NCI-H748 treated with DMSO at 0.1 percent for 48 hours (cell line): ENCODE measurements at regions not wholly inside any gene's neighbourhood (a gene's known extent, or its start where the extent isn't known, plus 50 kb on each side); places are given as distances from the start of the nearest gene placed in this dataset.

Source experiments
- DNase-seq: peaks from one replicate; lab custom pipeline; 2025; lab: John Stamatoyannopoulos, UW

DNA sequence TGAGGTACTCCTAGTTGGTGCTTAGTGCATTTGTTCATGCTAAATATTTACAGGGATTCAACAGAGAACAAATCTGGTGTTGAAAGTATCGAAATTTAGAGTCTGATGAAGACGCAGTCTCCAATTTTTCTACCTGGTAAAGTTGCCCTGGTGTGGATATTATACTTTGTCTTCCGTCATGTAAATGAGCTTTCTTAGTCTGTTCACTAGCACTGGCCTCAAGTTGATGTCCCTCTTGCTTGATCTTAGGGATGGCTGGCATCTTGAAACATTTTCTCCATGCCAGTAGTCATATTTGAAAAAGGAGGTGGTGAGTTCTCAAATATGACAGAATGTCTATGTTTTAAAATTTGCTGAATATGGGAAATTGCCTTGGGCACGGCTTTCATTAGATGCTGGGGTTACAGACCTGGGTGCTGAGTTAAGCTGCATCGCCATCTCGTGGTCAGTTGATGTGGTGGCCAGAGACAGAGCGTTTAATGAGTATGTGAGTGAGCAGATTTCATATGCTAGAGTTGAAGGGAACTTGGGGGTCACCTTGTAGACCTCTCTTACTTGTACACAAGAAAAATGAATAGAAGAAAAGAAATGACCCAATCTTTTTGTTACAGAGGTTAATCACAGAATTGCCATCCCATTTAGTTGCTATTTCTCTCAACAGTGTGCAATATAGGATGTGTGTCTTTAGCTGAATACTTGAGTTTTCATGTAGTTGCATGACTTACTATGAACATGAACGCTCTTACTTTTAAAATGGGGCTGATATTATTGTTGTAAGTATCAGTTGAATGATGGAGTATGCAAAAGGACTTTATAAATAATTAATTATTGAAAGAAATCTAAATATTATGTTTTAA, 172.8 kb upstream of the DCN start:
- peak; percentile 63 for DNase-seq

DNA sequence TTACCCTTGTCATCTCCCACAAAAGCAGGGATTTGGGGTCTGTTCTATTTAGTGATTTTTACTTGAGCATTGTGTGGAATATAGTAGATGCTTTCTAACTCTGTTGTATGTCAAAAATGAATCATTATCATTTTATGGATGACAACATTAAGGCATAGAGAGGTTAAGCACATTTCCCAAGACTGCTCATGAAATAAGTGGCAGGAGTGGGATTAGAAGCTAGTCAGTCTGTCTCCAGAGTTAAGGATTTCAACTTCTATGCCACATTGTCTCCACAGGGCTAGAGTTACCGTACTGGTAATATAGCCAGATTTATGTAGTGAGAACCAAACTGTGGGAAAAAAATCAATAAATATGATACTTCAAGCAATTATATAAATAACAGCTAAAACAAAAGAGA, 170.6 kb upstream of the DCN start:
- DNase-seq: no peak

DNA sequence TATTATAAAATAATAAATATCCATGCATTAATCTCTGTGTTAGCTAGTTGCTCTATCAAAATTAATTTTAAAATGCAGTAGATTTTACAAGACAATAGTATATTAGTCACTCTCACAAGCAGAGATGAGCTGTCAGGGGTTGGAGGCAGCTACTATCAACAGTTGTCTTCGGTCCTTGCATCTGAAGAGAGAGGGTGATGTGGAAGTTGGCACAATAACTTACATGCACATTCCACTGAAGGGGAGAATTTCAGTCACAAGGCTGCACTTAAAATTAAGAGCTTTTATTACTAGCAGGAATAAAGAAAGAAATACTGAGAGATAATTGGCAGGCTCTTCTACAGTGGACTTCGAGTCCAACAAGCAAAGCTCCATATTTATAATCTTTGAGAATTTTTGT, 166.9 kb upstream of the DCN start:
- DNase-seq: no peak

DNA sequence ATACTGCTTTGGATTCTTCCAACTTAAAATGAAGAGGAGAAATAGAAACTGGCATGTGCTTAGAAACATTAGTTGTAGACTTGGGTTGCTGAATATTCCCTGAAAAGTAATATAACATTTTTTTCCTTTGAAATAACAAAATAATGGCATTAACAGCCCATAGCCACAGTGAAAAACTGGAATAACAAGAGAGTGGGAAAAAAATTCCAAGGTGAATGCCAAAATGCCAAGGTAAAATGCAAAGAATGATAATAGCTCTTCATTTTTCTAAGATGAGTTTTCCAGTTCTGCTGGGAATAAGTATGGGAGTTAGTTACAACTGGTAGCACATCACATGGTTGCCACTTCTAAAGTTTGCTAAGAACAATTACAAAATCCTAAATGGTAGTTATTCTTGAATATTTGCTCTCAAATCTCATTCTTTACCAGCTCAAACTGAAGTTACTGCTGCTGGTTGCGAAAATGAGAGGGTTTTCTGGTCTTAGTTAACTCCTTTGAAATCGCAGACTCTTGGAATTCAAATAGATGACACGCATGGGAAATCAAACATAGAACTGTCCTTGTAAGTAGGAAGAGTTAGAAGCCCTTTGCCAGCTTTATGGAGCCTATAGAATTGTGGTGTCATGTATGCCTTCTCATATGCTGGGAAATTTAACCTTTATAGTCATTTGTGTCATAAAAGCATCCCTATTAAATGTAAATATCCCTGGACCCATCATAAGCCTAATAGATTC, 165.0 kb upstream of the DCN start:
- DNase-seq: no peak

DNA sequence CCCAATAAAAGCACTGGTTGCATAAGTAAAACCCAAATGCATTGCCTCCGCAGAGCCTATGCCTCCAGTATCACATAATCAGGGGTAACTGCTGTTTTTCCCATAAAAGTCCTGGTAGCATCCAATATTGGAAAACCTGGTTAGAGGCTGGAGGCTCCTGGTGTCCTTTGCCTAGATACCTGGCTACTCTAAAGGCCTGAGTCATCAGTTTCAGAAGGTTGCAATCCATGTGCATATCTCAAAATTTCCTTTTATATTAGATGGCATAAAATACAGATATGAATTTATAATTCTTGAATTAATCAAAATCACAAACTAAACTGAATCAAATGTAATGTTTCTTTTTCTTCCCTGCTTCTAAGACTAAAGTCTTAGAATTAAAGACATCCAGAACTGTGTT, 164.2 kb upstream of the DCN start:
- DNase-seq: no peak

DNA sequence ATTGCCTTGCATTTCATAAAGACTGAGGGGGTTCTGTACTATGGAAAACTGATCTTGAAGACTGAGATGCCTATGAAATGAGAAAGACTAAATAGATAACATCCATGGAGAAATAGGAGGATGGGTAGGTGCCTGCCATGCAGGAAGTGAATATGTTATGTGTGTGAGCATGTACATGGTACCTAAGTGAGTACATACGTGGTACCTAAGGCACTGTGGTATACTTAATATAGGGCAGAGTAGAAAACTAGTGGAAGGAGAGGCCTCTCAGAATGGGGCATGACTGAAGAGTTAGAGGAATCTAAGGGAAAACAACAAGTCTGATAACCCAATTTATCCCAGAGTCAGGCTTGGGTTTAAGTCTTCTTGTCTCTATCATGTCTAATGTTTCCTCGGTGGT, 161.8 kb upstream of the DCN start:
- no peak for DNase-seq

DNA sequence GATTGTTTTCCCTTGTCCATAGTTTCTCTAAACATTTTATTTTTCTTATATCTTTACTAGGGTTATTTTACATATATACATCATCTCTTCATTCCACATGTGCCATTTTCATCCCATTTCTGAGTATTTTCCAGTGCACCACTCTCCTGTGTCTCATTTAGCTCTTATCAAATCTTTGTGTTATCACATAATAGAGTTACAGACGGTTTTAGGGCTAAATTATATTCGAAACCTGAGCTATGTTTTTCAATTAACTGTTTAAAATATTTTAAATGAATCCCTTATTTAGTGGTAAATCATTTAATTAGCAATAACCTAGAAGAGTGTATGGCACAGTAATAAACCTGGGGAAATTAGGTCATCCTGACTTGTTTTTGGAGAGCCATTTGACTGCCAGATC, 160.4 kb upstream of the DCN start:
- DNase-seq: no peak

DNA sequence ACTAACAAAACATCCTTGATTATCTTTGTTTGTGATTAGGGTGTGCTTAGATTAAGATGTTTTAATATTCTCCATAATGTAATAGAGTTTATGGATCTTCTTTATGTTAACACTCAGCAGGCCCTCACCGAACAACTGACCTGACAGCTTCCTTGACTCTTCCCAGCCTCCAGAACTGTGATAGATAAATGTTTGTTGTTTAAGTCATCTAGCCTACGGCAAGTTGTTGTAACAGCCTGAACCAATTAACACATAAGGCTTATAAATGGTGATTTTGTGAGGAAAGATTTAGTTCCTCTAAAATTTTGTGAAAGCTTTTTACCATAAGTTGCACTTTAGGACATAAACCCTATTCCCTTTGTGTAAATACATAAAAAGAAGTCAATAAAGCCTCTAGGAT, 156.5 kb upstream of the DCN start:
- DNase-seq: no peak

DNA sequence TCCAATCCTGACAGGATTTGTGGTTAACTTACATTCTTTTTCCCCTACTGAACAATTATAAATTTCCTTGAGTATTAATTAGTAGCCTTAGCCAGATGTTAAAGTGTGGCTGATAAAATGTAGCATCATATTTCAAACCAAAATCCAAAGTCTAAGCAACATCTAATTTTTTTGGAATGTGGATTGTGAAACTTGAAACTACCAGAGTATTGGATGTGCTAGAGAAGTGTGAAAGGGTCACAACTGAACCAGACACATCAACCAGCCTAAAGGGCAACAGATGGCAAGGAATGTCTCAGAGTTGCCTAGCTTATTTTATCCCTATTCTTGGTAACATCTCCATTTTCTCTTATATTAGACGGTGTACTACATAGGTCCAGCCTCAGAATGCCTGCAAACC, 153.1 kb upstream of the DCN start:
- DNase-seq: no peak

DNA sequence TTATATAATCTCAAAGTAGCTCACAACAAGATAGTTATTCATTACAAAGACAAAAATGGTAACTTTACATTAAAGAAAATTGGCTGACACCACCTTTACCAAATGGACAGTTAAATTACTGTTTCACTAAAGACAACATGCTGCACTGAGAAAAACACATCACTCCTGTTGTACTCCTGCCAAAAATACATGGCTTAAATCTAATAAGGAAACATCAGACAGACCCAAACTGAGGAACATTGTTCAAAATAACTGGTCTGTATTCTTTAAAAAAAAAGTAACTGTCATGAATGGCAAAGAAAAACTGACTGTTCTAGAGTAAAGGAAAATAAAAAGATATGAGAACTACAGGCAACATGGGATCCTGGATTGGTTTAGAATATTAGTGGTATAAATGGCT, 151.3 kb upstream of the DCN start:
- no peak for DNase-seq

DNA sequence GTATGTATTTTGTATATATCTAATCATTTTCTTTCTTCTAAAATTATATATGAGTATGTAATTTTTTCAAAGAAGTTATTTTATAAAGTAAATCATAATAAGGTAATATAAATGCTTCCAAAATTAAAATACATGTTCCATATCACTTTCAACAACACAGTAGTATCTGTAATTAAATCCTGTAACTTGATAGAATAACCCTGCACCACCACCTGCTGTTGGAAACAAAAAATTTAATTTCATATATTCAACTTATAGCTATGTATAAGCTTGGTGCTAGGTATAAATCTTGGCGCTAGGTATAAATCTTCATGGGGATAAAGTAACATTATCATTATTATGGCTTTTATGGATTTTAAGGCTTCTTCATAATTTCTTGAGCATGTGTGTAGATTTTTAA, 149.7 kb upstream of the DCN start:
- no peak for DNase-seq

DNA sequence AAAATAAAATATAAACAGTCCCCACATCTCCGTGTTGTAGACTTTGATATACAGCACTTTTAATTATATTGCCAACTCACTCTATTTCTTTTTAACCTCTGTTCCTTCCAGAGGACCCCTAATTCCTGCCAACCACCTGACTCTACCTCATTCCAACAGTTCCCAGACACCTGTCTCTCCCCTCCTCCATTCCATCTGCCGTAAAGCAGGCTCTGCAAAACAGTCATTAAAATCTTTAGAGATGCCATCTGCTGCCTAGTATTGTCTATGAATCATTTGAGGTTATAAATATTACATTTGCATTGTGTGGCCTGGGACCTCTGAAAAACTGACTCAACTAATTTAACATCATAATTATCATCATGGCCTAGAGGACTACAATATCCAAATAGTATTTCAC, 148.8 kb upstream of the DCN start:
- DNase-seq: no peak

DNA sequence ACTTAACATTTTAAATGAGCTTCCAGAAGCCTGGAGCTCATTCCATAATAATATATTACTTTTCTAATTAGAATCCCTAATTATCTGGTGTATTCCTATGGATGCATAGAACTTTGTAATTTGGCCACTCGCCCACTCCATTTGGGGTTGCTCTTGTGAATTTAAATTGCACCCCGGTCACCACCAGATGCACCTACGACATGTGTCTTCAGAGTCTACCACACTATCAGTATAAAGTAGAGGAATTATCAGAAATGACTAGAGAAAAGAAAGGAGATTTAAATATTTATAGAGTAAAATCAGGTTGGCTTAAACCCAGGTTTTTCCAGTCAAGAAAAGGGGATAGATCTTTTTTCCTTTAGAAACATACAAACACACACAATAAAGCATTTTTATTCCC, 145.8 kb upstream of the DCN start:
- DNase-seq: no peak

DNA sequence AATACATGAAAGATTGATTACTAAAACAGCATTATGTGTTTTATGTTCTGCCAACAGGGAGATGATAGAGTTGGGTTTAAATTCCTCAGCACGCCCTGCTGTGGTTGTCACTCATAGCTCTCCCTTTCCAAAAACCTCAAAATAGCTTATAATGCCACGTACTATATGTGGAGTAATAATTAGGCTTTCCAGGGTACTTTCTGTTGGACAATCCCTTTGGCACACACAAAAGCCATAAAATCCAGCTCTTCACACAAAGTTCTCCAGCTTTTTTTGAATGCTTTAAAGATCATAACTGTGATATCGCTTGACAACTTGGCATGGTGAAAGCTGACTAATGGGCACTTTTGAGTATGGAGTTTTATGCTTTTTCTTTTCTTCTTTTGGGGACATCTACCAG, 145.3 kb upstream of the DCN start:
- no peak for DNase-seq

DNA sequence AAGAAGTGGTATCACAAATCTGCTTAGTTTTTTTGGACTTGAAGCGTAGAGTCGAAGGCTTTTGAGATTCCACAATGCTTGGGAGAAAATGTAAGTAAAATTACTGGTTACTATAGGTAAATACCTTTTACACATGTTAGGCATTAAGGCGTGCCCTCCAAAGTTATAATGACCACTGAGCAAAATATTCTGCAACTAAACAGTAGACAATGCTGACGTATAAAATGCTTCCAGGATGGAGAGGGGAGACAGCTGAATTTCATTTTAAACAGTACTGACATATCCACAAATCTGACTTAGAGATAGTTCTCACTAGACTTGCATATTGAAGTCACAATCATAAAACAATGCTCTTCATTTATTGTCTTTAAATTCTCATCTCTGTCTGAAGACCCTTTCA, 144.5 kb upstream of the DCN start:
- DNase-seq: no peak

DNA sequence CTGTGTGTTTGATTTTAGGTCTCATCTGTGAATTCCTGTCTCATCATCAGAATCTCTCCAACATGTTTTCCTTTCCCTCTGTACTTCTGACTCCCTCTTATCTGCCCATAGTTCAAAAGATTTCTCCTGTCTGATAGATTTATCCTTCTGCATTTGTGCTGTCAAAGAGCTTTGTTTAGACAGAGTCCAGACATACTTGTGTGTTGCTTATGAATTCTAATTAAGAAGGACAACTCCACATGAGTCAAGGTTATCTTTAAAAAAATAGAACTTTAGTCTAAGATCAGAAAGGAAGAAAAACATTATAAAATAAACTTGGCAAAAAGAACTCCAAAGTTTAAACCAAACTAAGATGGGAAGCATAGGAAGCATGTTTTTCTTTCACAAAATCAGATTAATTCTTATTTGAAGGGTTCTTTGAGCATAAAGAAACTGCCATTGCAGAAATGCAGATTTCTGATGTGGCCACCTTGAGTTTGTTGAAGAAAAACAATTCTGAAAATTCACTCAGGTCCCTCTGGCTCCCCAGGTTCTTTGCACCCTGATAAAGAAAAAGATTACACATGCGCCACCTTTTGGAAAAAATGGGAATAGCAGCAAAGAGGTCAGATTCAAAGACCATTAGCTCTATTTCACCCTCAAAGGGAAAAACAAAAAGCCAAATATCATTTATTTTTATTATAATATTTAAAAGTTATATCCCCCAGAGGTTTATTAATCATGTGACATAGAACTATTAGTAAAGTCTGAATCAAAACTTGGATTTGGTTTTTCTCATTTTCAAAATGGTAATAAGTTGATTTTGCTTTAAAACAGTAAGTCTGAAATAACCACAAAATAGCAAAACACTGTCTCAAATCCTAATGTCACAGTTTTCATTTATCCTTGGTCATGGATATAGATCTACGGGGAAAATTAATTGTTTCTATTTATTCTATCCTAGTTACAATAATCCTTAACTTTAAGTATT, 143.7 kb upstream of the DCN start:
- no peak for DNase-seq

DNA sequence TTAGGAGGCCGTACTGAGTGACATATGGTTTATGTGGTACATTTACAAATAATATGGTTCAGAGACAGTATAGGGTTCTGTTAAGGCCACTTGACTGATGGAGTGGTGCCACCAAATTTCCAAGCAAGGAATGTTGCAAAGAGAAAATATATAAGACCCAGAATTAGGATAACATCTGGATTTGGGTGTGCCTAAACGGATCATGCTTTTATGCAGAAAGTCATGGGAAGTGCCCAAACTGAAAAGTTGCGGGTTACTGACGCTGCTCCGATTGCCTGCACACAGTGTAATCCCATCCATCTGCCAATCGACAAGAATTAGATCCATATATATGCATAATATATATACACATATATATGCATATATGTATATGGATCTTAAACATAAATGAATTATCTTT, 138.4 kb upstream of the DCN start:
- DNase-seq: no peak

DNA sequence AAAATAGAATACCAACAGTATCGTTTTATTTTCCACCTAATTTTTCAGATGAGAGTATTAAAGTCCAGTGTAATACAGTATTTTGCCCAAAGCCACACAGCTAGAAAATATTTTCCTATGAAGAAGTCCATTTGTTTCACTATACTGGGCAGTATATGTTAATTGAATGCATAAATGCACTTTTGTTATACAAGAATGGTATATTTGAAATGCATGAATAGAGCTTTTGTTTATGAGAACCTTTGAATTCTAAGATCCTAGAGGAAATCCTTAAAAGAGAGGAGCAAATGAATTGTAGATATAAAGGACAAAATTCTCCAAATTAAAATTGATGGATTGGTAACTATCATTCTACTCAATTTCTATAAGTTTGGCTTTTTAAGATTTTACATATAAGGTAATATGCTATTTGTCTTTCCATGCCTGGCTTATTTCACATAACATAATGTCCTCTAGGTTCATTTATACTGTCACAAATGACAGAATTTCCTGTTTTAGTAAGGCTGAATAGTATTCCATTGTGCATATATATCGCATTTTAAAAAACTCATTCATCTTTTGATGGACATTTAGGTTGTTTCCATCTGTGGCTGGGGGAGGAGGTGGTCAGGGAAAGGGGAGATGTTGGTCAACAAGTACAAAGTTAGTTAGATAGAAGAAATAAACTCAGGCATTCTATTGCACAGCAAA, 136.6 kb upstream of the DCN start:
- DNase-seq: no peak

DNA sequence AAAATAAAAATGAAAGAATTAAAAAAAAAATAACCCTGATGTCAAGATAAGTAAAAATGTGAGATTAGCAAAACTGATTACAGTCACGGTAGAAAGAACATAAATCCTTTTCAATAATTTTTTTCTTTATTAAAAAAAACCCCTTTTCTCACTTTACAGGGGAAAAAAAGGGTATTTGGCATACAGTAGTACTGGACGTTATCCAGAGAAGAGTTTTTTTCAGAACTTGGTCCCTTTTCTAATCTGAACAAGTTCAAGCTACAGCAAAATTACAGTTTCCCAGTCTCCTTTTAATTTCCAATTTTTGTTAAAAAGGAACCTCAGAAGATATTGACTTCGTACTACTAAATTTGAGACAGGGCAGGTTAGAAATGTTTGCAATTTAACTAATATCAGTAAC, 134.7 kb upstream of the DCN start:
- no peak for DNase-seq

DNA sequence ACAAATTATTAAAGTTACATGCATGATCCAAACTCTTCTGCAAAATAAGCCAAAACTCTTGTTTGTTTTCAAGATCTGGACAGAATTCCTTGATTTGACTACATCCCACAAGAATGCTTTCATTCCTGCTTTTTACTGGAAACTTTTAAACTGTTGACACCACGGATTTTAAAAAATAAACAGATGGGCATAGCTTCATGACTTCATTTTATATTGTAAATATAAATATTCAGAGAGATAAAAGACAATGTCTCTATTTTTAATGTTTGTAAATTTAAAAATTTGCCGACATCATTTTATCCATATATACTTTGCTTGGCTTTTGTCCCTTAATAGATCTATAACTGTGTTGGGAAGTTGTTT, 134.3 kb upstream of the DCN start:
- DNase-seq: no peak

DNA sequence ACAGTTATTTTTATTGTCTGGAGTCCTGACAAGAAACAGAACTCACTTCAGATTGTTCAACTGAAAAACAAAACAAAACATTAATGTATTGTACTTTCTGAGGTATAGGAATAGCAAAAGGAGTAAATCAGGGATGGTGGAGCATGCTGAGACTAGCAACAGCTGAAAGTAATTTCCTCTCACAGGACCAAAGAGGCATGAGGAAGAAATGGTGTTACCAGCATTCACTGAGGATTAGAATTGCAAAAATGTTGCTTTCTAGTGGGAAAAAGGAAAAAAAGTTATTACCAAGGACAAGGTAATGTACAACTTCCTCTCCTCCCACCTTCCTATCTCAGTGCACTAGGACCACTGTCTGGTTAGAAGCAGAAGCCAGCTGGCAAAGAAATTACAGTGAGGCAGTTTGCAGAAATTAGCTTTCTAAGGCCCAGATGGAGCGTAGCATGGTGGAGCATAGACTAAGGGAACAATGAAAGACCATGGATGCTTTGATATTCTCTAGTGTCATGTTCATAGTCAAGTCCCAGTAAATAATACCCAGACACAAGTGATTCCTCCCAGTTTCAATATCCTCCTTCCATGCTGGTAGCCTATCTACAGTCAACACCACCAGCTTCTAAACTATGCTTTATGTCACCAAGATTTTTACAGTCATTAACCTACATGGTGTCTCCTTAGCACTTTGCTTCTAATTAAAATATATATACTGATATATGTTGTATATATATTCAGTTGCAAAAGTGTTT, 133.7 kb upstream of the DCN start:
- DNase-seq: no peak
